Heart left ventricle (tissue), 13 donors: ENCODE measurements at regions not wholly inside any gene's neighbourhood (a gene's known extent, or its start where the extent isn't known, plus 50 kb on each side); places are given as distances from the start of the nearest gene placed in this dataset.

Experiments used
- POLR2A ChIP-seq, 2 donors: fragments of 450-650 bp; IDR thresholded peaks; one replicate each; pipeline ENCODE4 v1.6.1; 2017; ENCODE audit warnings: antibody characterized with exemption in 2 of 2, mild to moderate bottlenecking in 2 of 2, moderate library complexity in 2 of 2
- TF ChIP-seq, protein P1 (sequence below), 12 donors: fragments of 200-600 bp; sonication (generic) in 4 of 12; IDR thresholded peaks; one replicate each; pipeline versions ENCODE4 v1.5.0 to v1.8.0; 2018 to 2022; ENCODE audit warnings: antibody characterized with exemption in 12 of 12, mild to moderate bottlenecking in 5 of 12
- donor health status: ischemic (EF 13 %, LVEDD 7.1; RV severe dilation, severe dysfunction).
- donor health status: DM: no; HTN: yes; CAD: no.
- donor health status: DM: no; HTN: no; CAD: no.
- donor health status: ischemic (EF 25% LVEDD 6.9; RV normal size, moderate dysfunction).
- donor health status: ischemic (EF 25% LVEDD 5.7; RV mildly dilated, moderate dysfunction).
- donor health status: ischemic (EF 35%, LVEDD 5.7; RV mildly dilated, moderate dysfunction).
- donor health status: nonischemic (EF 11% LVEDD 7.7; RV severe dilation, severe dysfunction).
- donor health status: DM: yes; HTN: yes; CAD: no.
- donor health status: PGD.
- donor health status: ischemic (EF 29% LVEDD 5.4; RV normal size, mild dysfunction).
- donor health status: nonischemic (EF 23%, LVEDD 6.1; RV moderate dilation, normal function).

- TF ChIP-seq POLR2A (IDR thresholded peaks at IDR 0.05): no peak
- TF ChIP-seq, protein P1, sequence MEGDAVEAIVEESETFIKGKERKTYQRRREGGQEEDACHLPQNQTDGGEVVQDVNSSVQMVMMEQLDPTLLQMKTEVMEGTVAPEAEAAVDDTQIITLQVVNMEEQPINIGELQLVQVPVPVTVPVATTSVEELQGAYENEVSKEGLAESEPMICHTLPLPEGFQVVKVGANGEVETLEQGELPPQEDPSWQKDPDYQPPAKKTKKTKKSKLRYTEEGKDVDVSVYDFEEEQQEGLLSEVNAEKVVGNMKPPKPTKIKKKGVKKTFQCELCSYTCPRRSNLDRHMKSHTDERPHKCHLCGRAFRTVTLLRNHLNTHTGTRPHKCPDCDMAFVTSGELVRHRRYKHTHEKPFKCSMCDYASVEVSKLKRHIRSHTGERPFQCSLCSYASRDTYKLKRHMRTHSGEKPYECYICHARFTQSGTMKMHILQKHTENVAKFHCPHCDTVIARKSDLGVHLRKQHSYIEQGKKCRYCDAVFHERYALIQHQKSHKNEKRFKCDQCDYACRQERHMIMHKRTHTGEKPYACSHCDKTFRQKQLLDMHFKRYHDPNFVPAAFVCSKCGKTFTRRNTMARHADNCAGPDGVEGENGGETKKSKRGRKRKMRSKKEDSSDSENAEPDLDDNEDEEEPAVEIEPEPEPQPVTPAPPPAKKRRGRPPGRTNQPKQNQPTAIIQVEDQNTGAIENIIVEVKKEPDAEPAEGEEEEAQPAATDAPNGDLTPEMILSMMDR (IDR thresholded peaks at IDR 0.05): no peak
These were observed 72.0 kb upstream of the RAB6C start for GRCh38 chr2:129907256-129907998.
